A673 (cell line): ENCODE measurements at regions not wholly inside any gene's neighbourhood (a gene's known extent, or its start where the extent isn't known, plus 50 kb on each side); places are given as distances from the start of the nearest gene placed in this dataset.

Source experiments
- BruUV-seq: library from RNA; stranded (reverse); fragments of 400-500 nt; replicated peaks from 2 replicates; lab custom pipeline; 2021; lab: Mats Ljungman, UMichigan
- CTCF ChIA-PET: fragments of 300-600 bp; sonication (Branson Sonifier 250); formaldehyde crosslinking; loops from one replicate; lab custom pipeline; 2022; ENCODE audit warnings: antibody characterized with exemption; lab: Charles Lee
- POLR2A ChIA-PET: fragments of 300-600 bp; sonication (Branson Sonifier 250); formaldehyde crosslinking; loops from one replicate; lab custom pipeline; 2022; ENCODE audit warnings: antibody characterized with exemption; ENCODE audit not compliant: low non-redundant PET; lab: Charles Lee
- DNase-seq: peaks from one replicate; pipeline ENCODE4 v3.0.0-alpha.2; 2015; ENCODE audit warnings: low spot score
- H3K27ac ChIP-seq: fragments of 200-600 bp; sonication (generic); 2 replicates; pipeline ENCODE4 v1.5.1; 2016; ENCODE audit warnings: mixed run types, low read depth, mild to moderate bottlenecking, mixed read lengths, antibody characterized with exemption, low read length; ENCODE audit not compliant: poor library complexity, severe bottlenecking
- H3K27me3 ChIP-seq: fragments of 200-600 bp; sonication (generic); replicated peaks from 2 replicates; pipeline ENCODE4 v1.6.1; 2017; ENCODE audit warnings: mixed run types, low read depth, mild to moderate bottlenecking, mixed read lengths, antibody characterized with exemption, low read length; ENCODE audit not compliant: insufficient read depth, poor library complexity
- H3K36me3 ChIP-seq: fragments of 200-600 bp; sonication (generic); 2 replicates; pipeline ENCODE4 v1.6.1; 2016; ENCODE audit warnings: mixed run types, mild to moderate bottlenecking, mixed read lengths, antibody characterized with exemption, low read length; ENCODE audit not compliant: insufficient read depth, poor library complexity, severe bottlenecking
- H3K4me1 ChIP-seq: fragments of 200-600 bp; sonication (generic); 2 replicates; pipeline ENCODE4 v1.6.1; 2017; ENCODE audit warnings: mixed run types, mild to moderate bottlenecking, mixed read lengths, antibody characterized with exemption, low read length; ENCODE audit not compliant: insufficient read depth, poor library complexity, severe bottlenecking
- H3K4me3 ChIP-seq: fragments of 200-600 bp; sonication (generic); 2 replicates; pipeline ENCODE4 v1.5.1; 2016; ENCODE audit warnings: low read depth, mixed run types, mild to moderate bottlenecking, mixed read lengths, low read length; ENCODE audit not compliant: poor library complexity, severe bottlenecking
- H3K9me3 ChIP-seq: fragments of 200-600 bp; sonication (generic); 2 replicates; pipeline ENCODE4 v1.6.1; 2016; ENCODE audit warnings: mixed run types, low read depth, mild to moderate bottlenecking, mixed read lengths, antibody characterized with exemption, low read length; ENCODE audit not compliant: poor library complexity, severe bottlenecking
- EZH2 ChIP-seq: fragments of 200-600 bp; sonication (generic); IDR thresholded peaks from 2 replicates; pipeline ENCODE4 v1.6.1; 2017; ENCODE audit warnings: borderline replicate concordance, low read depth, mild to moderate bottlenecking, mixed read lengths, antibody characterized with exemption, low read length; ENCODE audit not compliant: poor library complexity, severe bottlenecking
- intact Hi-C: fragments of 100-400 bp; cut with micrococcal nuclease; formaldehyde crosslinking; loops from one replicate; pipeline ENCODE4 v1.10.0; 2022; ENCODE audit not compliant: unreplicated experiment
- TF ChIP-seq, protein P1 (sequence below): fragments of 300-800, 200-600 bp; sonication (generic); conservative IDR thresholded peaks from 2 replicates; pipeline ENCODE4 v1.5.1; 2017; ENCODE audit warnings: low read depth, mild to moderate bottlenecking, antibody characterized with exemption, low read length, moderate library complexity, mixed read lengths

GRCh38 chr2:123651151-123651550 lies 373.9 kb upstream of the CNTNAP5 start:
- no TSS peak for BruUV-seq
- Histone ChIP-seq H3K4me3 (no peak overlapping the region), H3K36me3 (no peaks in the 10 kb centered on the region), H3K4me1 (no peaks in the 10 kb centered on the region), H3K27ac (no peak overlapping the region), H3K9me3 (no peaks in the 10 kb centered on the region), H3K27me3 (no peaks in the 10 kb centered on the region)
- ChIA-PET POLR2A (no interaction called here), CTCF (no interaction called here)
- intact Hi-C loops, result no loop called here
- no peak for TF ChIP-seq EZH2
- TF ChIP-seq, protein P1, sequence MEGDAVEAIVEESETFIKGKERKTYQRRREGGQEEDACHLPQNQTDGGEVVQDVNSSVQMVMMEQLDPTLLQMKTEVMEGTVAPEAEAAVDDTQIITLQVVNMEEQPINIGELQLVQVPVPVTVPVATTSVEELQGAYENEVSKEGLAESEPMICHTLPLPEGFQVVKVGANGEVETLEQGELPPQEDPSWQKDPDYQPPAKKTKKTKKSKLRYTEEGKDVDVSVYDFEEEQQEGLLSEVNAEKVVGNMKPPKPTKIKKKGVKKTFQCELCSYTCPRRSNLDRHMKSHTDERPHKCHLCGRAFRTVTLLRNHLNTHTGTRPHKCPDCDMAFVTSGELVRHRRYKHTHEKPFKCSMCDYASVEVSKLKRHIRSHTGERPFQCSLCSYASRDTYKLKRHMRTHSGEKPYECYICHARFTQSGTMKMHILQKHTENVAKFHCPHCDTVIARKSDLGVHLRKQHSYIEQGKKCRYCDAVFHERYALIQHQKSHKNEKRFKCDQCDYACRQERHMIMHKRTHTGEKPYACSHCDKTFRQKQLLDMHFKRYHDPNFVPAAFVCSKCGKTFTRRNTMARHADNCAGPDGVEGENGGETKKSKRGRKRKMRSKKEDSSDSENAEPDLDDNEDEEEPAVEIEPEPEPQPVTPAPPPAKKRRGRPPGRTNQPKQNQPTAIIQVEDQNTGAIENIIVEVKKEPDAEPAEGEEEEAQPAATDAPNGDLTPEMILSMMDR, result no peak
- DNase-seq, result no peak

DNA sequence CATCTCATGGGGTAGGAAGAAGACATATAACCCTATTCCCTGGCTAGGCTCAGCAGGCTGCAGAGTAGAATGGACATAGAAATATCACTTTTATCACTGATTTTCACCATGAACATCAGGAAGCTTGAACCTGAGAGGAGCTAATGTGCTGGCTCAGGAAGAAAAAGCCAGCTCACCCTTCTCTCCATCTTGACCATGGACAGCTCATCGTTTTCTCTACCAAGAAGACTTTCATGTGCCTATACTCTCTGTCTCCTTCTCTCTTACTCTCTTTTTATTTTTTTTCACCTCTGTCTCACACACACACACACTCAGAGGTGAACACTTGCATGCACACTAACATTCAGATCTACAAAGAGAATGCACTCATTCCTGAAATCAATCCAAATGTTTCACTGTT lies 372.8 kb upstream of the CNTNAP5 start:
- BruUV-seq, result no TSS peak
- DNase-seq, result no peak

GRCh38 chr2:123656590-123656989 lies 368.5 kb upstream of the CNTNAP5 start:
- Histone ChIP-seq H3K27me3 (no peaks in the 10 kb centered on the region), H3K4me1 (no peaks in the 10 kb centered on the region), H3K4me3 (no peak overlapping the region), H3K27ac (no peak overlapping the region), H3K36me3 (no peaks in the 10 kb centered on the region), H3K9me3 (no peaks in the 10 kb centered on the region)
- no TSS peak for BruUV-seq
- TF ChIP-seq, protein P1, result no peak
- no peak for TF ChIP-seq EZH2
- intact Hi-C loops, result no loop called here
- ChIA-PET POLR2A (no interaction called here), CTCF (no interaction called here)
- DNase-seq, result no peak

More for the DNA sequence above, 372.8 kb upstream of the CNTNAP5 start:
- Histone ChIP-seq H3K4me3 (no peak overlapping the region), H3K27me3 (no peaks in the 10 kb centered on the region), H3K4me1 (no peaks in the 10 kb centered on the region), H3K27ac (no peak overlapping the region), H3K9me3 (no peaks in the 10 kb centered on the region), H3K36me3 (no peaks in the 10 kb centered on the region)
- POLR2A ChIA-PET, result no interaction called here
- CTCF ChIA-PET, result no interaction called here
- TF ChIP-seq, protein P1, result no peak
- TF ChIP-seq EZH2, result no peak
- intact Hi-C loops, result no loop called here
